ENCODE measurements at regions not wholly inside any gene's neighbourhood (a gene's known extent, or its start where the extent isn't known, plus 50 kb on each side); places are given as distances from the start of the nearest gene placed in this dataset.

- peaks cover 66% of the 10 kb centered on the region for H3K27me3 ChIP-seq (ENCODE audit: insufficient read depth, low read length)
- TF ChIP-seq CTCF (IDR thresholded peaks at IDR 0.05; ENCODE audit: extremely low read depth, low read depth, low read length): no peak
- DNase-seq (ENCODE audit: insufficient read length, low spot score, missing footprints): no peak
Observed at GRCh38 chr9:113771199-113771598, 104.9 kb upstream of the ZNF618 start.

GRCh38 chr9:113772121-113772810 lies 103.8 kb upstream of the ZNF618 start:
- Histone ChIP-seq H3K27ac (ENCODE audit: low read depth, low read length) (peak overlapping the region; percentile 47), H2AFZ (ENCODE audit: low read length) (no peak overlapping the region), H4K20me1 (ENCODE audit: insufficient read depth, low read length) (no peaks in the 10 kb centered on the region), H3K9me3 (ENCODE audit: low read depth, low read length) (no peaks in the 10 kb centered on the region), H3K36me3 (ENCODE audit: insufficient read depth, low read length) (no peaks in the 10 kb centered on the region), H3K4me1 (ENCODE audit: insufficient read depth, low read length) (peaks cover 15% of the 10 kb centered on the region), H3K4me3 (ENCODE audit: insufficient read depth, low read length) (no peak overlapping the region), H3K79me2 (ENCODE audit: insufficient read depth, low read length) (no peaks in the 10 kb centered on the region), H3K27me3 (ENCODE audit: insufficient read depth, low read length) (peaks cover 67% of the 10 kb centered on the region), H3K4me2 (ENCODE audit: insufficient read depth, low read length) (peak overlapping the region; percentile 52)
- DNase-seq (ENCODE audit: insufficient read length, low spot score, missing footprints): peak; percentile 82
- no peak for TF ChIP-seq CTCF (IDR thresholded peaks at IDR 0.05; ENCODE audit: extremely low read depth, low read depth, low read length)

More at GRCh38 chr9:113771199-113771598, 104.9 kb upstream of the ZNF618 start:
- Histone ChIP-seq H2AFZ (ENCODE audit: low read length) (no peak overlapping the region), H3K4me1 (ENCODE audit: insufficient read depth, low read length) (peaks cover 15% of the 10 kb centered on the region), H3K79me2 (ENCODE audit: insufficient read depth, low read length) (no peaks in the 10 kb centered on the region), H4K20me1 (ENCODE audit: insufficient read depth, low read length) (no peaks in the 10 kb centered on the region), H3K36me3 (ENCODE audit: insufficient read depth, low read length) (no peaks in the 10 kb centered on the region), H3K4me3 (ENCODE audit: insufficient read depth, low read length) (no peak overlapping the region), H3K27ac (ENCODE audit: low read depth, low read length) (no peak overlapping the region), H3K4me2 (ENCODE audit: insufficient read depth, low read length) (no peak overlapping the region), H3K9me3 (ENCODE audit: low read depth, low read length) (no peaks in the 10 kb centered on the region)

- Histone ChIP-seq H3K4me1 (ENCODE audit: insufficient read depth, low read length) (peaks cover 15% of the 10 kb centered on the region), H3K36me3 (ENCODE audit: insufficient read depth, low read length) (no peaks in the 10 kb centered on the region), H3K4me3 (ENCODE audit: insufficient read depth, low read length) (no peak overlapping the region), H3K79me2 (ENCODE audit: insufficient read depth, low read length) (no peaks in the 10 kb centered on the region), H3K9me3 (ENCODE audit: low read depth, low read length) (no peaks in the 10 kb centered on the region), H4K20me1 (ENCODE audit: insufficient read depth, low read length) (no peaks in the 10 kb centered on the region), H3K27ac (ENCODE audit: low read depth, low read length) (no peak overlapping the region), H2AFZ (ENCODE audit: low read length) (no peak overlapping the region), H3K4me2 (ENCODE audit: insufficient read depth, low read length) (no peak overlapping the region), H3K27me3 (ENCODE audit: insufficient read depth, low read length) (peaks cover 55% of the 10 kb centered on the region)
- TF ChIP-seq CTCF (IDR thresholded peaks at IDR 0.05; ENCODE audit: extremely low read depth, low read depth, low read length): no peak
- no peak for DNase-seq (ENCODE audit: insufficient read length, low spot score, missing footprints)
Observed at GRCh38 chr9:113774963-113775362, 101.1 kb upstream of the ZNF618 start.

- Histone ChIP-seq H3K79me2 (ENCODE audit: insufficient read depth, low read length) (no peaks in the 10 kb centered on the region), H3K4me2 (ENCODE audit: insufficient read depth, low read length) (no peak overlapping the region), H3K36me3 (ENCODE audit: insufficient read depth, low read length) (no peaks in the 10 kb centered on the region), H3K27me3 (ENCODE audit: insufficient read depth, low read length) (peaks cover 54% of the 10 kb centered on the region), H3K4me3 (ENCODE audit: insufficient read depth, low read length) (no peak overlapping the region), H2AFZ (ENCODE audit: low read length) (no peak overlapping the region), H3K27ac (ENCODE audit: low read depth, low read length) (no peak overlapping the region), H3K9me3 (ENCODE audit: low read depth, low read length) (no peaks in the 10 kb centered on the region), H4K20me1 (ENCODE audit: insufficient read depth, low read length) (no peaks in the 10 kb centered on the region), H3K4me1 (ENCODE audit: insufficient read depth, low read length) (peaks cover 15% of the 10 kb centered on the region)
- no peak for TF ChIP-seq CTCF (IDR thresholded peaks at IDR 0.05; ENCODE audit: extremely low read depth, low read depth, low read length)
- DNase-seq (ENCODE audit: insufficient read length, low spot score, missing footprints): no peak
Observed at GRCh38 chr9:113775749-113776148, 100.4 kb upstream of the ZNF618 start.

All from osteoblast (primary cell).